ENCODE measurements at regions not wholly inside any gene's neighbourhood (a gene's known extent, or its start where the extent isn't known, plus 50 kb on each side); places are given as distances from the start of the nearest gene placed in this dataset.

DNA sequence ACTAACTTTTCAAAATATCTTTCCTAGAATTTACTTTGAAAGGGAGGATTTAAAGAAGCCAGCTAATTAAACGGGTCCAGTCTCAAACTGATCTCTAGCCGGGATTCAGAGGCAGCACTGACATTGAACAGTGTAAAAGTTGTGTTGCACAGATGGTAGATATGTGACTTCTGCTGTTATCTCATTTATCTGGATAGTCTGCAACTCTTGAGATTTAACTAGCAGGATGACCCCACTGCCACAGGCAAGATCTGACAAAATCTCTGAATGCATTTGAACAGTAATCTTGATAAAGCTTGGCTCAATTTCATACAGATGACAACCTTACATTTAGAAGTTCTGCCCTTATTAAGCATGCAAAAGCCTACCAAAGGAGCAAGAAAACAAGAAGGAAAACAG is 138.0 kb upstream of the CPNE8 start:
- no peak for DNase-seq

- no peak for DNase-seq
Observed at GRCh38 chr12:39040275-39040674, 134.9 kb upstream of the CPNE8 start.

DNA sequence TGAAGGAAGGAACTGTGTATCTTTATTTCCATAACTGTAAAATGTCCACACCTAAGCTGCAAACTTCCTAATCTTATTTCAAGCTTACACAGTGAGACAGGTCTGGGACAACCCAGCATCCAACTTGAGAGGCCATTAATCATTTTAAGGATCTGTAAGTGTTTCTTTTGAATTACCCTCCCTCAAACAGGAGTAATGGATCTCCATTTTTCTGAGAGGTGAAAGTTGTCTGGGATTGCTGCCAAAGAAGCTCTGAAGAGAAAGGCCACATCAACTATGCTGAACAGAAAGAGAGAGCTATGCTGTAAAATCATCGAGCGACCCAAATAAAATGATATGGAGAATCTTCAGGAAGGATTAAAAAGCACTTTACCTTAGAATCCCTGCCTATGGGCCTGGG is 131.7 kb upstream of the CPNE8 start:
- no peak for DNase-seq

DNA sequence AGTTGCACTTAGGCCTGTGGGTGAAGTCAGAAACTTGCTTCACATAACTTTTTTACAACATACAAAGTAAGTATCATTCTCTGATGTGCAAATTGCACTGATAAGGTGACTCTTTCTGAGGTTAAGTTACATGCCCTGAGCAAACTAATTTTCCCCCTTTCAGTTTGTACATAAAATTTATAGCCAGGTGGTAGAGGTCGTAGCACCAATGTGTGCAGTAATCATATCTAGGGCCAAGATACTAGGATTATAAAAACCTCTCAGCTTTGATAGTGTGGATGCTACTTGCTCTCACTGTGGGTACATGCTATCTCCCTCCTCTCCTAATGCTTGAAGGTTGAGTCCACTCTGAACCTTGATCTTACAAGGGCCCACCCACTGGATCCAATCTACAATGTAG is 130.7 kb upstream of the CPNE8 start:
- no peak for DNase-seq

GRCh38 chr12:39033782-39034181 is 128.4 kb upstream of the CPNE8 start:
- no peak for DNase-seq

- DNase-seq = no peak
Observed at GRCh38 chr12:39032448-39032847, 127.1 kb upstream of the CPNE8 start.

DNA sequence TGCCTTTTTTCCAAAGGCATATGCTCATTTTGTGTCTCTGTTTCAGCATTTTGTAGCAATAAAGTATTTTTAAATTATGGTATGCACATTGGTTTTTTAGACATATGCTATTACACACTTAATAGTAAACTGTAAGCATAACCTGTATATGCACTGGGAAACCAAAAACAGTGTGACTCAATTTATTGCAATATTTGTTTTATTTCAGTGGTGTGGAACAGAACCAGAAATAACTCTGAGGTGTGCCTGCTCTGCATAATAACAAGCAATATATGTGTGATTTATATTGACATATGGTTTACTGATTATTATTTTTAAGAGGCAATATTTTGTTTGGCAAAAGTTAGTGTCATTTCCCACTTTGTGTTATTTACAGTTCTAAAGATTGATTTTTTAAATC is 126.6 kb upstream of the CPNE8 start:
- DNase-seq = no peak

GRCh38 chr12:39028382-39028781 is 123.0 kb upstream of the CPNE8 start:
- DNase-seq = no peak

- no peak for DNase-seq
Observed at GRCh38 chr12:39012870-39013269, 107.5 kb upstream of the CPNE8 start.

- no peak for DNase-seq
Observed at GRCh38 chr12:39011166-39011565, 105.8 kb upstream of the CPNE8 start.

- DNase-seq = no peak
Observed at GRCh38 chr12:39010406-39010805, 105.0 kb upstream of the CPNE8 start.

DNA sequence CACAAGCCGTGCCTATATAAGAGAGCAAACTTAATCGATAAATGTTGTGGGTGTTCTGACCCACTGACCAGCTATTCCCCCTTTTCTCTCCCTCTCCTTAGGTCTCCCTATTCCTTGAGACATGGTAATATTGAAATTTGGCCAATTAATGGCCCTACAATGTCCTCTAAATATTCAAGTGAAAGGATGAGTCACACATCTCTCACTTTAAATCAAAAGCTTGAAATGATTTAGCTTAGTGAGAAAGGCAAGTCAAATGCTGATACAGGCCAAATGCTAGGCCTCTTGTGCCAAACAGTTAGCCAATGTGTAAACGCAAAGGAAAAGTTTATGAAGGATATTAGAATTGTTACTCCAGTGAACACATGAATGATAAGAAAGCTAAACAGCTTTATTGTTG is 102.2 kb upstream of the CPNE8 start:
- DNase-seq = no peak

DNA sequence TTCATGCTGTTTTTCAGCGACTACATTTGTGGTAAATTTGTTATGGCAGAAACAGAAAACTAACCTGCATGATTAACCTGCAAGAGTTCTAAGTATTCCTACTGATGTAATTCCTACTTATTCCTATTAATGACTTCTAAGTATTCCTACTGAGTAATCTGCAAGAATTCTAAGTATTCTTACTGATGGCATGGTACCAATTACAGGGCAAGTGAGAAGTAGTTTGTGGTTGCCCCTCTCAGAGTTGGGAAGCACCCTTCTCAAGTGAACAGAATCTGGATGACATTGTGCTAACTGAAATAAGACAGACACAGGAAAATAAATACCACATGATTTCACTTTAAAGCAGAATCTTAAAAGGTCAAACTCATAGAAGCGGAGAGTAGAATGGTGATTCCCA is 100.9 kb upstream of the CPNE8 start:
- no peak for DNase-seq

- no peak for DNase-seq
Observed at GRCh38 chr12:39005671-39006070, 100.3 kb upstream of the CPNE8 start.

GRCh38 chr12:39003541-39004155 is 98.3 kb upstream of the CPNE8 start:
- no peak for DNase-seq

GRCh38 chr12:39000370-39000769 is 95.0 kb upstream of the CPNE8 start:
- DNase-seq = no peak

DNA sequence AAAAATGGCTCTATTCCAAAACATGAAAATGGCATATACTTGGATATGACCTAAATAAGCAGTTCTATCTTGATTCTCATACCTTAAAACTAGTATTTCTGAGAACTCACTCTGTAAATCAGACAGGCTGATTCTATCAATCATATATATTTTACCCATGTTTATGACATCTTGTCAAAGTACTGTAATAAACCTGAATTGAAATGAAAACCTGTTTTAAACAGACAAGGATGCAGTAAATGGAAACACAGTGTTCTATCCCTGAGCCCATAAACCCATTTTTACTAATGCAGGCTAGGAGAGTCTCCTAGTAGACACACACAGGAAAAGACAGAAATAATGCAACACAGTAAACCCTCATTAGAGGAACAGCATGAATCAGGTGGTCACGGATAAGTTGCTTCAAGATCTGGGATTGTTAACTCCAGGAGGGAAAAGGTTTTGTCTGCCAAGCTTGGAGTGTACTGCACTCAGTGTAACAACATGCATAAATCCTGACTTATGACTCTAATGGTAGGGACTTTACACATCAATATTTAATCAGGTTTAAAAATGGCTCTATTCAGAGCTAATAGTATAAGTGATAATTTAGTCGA is 93.6 kb upstream of the CPNE8 start:
- DNase-seq = no peak

GRCh38 chr12:38995249-38995648 is 89.9 kb upstream of the CPNE8 start:
- no peak for DNase-seq

GRCh38 chr12:38985961-38986360 is 80.6 kb upstream of the CPNE8 start:
- DNase-seq = no peak

DNA sequence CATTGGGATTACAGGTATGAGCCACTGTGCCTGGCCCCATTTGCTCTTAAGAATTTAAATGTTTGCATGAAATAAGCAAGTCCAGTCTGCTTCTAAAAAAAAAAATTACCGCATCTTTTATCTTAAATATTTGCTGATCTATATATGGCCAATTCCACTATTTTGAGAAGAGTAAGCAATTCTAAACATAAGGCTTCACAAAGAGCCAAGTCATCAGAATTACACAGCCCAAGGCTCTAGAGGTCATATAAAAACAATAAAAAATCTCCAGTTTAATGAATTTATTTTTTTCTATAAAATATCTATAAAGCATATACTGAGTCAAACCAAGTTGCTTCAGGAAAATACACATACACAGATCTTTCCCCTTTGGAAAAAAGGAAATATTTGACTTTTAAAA is 79.0 kb upstream of the CPNE8 start:
- DNase-seq = no peak

- no peak for DNase-seq
Observed at GRCh38 chr12:38983117-38983571, 77.8 kb upstream of the CPNE8 start.

DNA sequence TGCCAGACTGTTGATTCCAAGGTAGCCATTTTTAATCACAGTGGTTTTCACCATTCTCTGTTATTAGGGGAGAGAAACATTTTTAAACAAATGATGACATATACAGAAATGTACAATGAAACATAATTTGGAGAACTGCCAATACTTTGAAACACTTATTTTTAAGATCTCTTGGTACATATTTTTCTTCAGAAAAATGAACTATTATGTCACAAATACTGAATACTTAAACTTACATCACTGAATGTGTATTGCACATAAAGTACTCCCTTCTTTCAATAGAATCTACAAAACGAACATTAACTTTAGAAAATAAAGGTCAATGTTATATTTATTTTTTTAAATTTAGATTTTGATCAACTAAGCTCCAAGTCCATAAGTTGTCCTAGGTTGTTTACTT is 71.7 kb upstream of the CPNE8 start:
- no peak for DNase-seq

DNA sequence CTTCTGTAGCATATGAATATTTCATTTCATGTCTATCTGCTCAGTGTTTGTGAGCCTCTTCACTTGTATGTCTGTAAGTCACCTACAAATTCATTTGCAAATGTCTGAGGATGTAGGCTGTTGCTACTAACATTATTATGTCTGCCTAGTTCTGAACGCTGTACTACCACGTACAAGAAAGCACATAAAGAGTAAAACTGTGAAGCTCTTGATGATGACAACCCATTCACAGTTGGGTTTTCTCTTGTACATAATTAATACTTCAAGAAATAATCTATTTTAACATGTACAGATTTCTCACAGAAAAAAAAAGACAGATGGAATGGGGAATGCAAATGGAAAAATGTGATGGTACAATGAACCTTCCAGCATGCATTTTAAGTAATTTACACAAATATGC is 64.3 kb upstream of the CPNE8 start:
- DNase-seq = no peak

- no peak for DNase-seq
Observed at GRCh38 chr12:38961683-38962082, 56.3 kb upstream of the CPNE8 start.

GRCh38 chr12:38961012-38961411 is 55.6 kb upstream of the CPNE8 start:
- no peak for DNase-seq
